NCI-H146 (cell line): ENCODE measurements at regions not wholly inside any gene's neighbourhood (a gene's known extent, or its start where the extent isn't known, plus 50 kb on each side); places are given as distances from the start of the nearest gene placed in this dataset.

Experiments
- DNase-seq: peaks from one replicate; lab custom pipeline; 2025; lab: John Stamatoyannopoulos, UW

DNA sequence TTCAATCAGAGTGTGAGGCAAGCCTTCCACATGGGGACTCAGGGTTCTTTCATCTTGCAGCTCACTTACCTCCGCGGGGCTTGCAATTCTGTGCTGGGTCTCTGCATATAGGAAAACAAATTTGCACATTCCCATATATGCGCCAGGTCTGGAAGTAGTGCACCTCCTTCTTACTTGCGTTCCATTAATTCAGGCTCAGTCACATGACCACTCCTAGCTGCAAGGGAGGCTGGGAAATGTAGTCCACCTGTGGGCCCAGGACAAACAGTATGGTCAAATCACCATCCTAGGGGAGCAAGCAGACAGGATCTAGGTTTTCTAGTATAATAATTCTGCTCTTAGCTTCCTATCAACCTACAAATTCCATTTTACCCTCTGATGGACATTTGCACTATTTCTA is 160.4 kb downstream of the AACS start:
- DNase-seq, result no peak

GRCh38 chr12:125228519-125229260 is 163.5 kb downstream of the AACS start:
- DNase-seq, result no peak

- no peak for DNase-seq
Observed at GRCh38 chr12:125229878-125230530, 164.8 kb downstream of the AACS start.

- DNase-seq, result no peak
Observed at GRCh38 chr12:125233319-125233718, 168.1 kb downstream of the AACS start.

- no peak for DNase-seq
Observed at GRCh38 chr12:125239563-125239962, 174.3 kb downstream of the AACS start.

DNA sequence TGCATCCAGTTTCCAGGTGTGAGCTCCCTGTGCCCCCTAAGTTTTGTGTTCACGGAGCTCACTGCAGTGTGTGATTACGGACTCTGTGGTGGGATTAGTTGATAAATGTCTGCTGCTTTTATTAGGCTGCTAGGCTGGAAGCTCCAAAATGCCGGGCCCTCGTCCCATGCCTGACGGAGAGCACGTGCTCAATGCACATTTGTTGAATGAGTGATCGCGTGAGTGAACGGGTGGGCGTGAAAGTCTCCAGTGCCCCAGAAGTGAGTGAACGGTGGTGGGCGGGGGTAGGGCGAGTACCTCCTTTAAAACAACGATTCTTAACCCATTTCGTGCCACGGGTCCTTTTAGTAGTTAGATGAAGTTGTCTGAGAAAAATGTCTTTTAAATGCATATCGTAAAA is 175.5 kb downstream of the AACS start:
- no peak for DNase-seq

DNA sequence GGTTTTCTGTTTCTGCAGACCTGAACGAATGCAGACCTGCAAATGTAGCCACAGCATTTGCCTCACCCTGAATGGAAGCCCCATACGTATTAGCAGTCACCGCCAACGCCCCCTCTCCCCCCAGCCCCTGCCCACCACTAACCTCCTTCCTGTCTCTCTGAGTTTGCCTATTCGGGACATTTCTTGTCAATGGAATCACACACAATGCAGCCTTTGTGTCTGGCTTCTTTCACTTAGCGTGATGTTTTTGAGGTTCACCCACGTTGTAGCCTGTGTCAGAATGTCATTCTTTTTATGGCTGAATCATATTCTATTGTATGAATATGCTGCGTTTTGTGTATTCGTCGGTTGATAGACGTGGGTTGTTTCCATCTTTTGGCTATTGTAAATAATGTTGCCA is 178.6 kb downstream of the AACS start:
- DNase-seq, result no peak

GRCh38 chr12:125244338-125244737 is 179.1 kb downstream of the AACS start:
- DNase-seq, result no peak

DNA sequence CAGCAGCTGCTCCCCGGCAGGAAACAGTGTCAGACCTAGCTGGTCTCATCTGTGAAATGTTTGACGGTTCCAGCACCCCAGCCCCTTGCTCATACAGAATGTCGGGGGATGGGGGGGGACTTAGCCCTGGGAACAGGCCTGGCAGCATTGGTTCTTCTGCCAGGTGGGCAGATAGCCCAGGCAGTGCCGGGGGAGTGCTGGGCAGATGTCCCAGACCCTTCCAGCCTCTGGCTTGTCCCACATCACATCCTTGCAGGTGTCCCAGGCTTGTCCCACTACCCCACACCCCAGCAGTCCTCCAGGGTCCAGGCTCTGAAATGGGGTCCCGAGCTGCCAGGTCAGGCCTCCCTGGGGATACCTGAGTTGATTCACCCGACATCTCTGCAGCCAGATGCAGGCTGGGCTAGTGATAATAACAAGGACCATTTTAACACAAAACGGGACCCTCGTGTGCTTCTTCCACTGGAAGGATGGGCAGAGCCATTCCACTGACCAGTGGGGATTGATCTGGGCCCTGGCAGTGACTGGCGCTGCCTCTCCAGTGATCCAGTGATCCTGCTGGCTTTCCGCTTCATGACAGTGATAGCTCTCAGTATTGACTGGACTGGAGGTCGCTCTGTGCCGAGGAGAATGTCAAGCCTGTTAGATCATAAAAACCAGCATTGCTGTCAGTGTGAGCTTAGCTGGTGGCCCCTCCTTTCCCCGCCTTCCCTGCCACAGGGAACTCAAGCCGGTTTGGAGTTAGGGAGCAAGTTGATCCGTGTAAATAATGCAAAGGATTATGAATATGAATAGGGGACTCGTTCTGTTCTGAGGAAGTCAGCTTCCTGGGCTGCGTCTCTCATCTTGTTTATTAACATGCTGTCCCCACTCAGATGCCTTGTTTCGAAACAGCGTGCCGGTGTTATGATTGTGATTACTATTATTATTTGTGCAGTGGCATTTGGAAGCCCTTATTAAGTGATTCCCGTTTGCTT is 180.6 kb downstream of the AACS start:
- no peak for DNase-seq

DNA sequence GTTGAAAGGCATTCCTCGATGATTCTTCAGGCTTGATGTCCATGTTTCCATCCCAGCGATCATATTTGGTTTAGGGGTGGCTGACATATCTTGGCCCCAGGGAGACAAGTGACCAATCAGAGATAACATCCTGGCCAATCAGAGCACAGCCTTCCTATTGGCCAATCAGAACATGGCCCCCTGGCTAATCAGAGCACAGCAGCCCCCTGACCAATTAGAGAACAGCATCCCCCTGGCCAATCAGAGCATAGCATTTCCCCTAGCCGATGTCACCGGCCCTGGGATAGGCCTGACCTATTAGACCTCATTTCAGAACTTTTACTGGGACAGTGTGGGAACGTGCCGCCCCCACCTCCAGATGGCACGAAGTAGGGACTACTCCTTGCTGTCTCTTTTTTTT is 182.2 kb downstream of the AACS start:
- DNase-seq, result no peak

- no peak for DNase-seq
Observed at GRCh38 chr12:125249066-125249824, 184.0 kb downstream of the AACS start.

DNA sequence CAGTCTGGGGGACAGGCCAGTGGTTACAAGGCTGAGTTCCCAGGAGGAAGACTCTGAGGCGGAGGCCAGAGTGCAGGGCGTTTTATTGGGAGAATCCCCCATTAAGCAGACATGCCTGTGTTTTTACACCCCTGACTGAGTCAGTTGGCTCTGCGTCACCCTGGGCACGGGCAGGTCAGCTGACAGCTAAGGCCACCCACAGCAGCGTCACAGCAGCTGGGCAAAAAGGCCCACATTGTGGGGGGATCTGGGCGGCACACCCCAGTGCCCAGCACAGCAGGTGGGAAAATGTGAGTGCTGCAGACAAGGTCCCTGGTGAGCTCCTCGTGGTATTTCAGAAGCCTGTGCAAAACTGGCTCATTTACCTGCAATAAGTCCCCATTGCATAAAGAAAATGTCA is 184.7 kb downstream of the AACS start:
- no peak for DNase-seq

- DNase-seq, result no peak
Observed at GRCh38 chr12:125254236-125254635, 189.0 kb downstream of the AACS start.

DNA sequence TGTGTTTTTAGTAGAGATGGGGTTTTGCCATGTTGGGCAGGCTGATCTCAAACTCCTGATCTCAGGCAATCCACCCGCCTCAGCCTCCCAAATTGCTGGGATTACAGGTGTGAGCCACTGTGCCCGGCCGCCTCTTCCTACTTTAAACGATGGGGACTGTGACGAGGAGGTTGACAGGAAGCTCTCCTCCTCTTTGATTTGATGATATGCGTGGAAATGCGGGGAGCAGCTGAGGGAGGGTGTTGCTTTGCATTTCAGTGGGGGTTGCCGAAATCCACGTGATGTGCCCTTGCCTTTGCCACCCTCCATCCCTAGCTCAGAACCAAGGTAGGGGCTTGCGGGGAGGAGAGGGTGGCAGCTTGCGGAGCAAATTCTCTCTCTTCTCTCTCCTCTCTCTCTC is 189.6 kb downstream of the AACS start:
- DNase-seq, result no peak

DNA sequence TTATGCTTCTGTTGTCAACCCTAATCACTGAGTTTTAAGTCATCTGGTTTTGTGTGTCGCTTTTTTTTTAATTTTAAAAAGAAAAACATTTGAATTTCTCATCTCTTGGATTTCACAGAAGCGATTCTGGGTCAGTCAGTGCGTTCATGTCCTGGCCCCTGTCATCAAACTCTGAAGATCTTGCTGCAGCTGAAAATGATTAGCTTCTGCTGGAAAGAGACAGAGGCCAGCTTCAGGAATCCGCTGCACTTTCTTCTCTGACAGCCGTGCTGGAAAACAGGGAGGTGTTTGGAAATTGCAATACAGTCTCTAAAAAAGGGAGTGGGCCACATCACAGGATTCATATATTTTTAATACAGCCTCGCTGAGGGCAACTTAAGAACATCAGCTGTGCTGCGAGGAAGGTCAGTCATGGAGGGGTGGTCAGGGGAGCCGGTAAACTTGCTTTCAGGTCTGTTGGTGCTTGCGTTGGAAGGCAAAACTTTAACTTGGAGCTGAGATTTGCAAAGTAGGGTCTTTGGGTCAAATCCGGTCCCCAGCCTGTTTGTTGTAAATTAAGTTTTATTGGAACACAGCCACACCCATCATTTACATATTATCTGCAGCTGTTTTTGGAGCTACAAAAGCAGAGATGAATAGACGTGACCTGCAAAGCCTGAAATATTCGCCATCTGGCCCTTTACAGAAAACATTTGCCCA is 190.8 kb downstream of the AACS start:
- no peak for DNase-seq

- no peak for DNase-seq
Observed at GRCh38 chr12:125256634-125256936, 191.3 kb downstream of the AACS start.

DNA sequence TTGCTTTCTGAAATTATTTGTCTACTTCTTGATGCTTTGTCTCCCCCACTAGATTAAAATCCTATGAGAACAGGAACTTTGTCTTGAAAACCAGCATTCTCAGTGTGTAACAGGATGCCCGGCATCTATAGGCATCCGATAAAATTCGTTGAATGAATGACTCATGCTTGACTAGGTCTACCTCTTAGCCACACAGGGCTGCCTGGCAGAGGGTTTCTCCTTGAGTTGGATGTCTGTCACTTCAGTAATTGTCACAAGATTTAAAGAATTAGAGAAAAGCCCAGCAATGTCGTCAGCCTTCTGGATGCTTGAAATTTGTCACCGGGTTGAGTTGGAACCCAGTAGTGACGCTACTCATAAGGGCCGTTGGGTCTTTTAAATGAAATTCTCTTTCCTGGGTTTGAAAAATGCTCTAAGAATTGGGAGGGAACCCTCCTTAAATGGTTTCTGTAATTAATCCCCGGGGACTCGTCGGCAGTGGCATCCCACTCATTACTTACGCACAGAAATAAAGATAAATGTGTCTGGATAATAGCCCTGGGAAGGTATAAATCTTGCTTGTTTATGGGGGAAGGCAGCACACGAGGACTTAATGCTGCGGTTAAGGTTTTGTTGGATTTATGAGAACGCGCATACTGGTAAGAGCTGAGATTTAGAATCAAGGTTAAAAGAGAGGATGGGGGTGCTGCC is 194.1 kb downstream of the AACS start:
- DNase-seq, result no peak

- no peak for DNase-seq
Observed at GRCh38 chr12:125262851-125263250, 197.6 kb downstream of the AACS start.

DNA sequence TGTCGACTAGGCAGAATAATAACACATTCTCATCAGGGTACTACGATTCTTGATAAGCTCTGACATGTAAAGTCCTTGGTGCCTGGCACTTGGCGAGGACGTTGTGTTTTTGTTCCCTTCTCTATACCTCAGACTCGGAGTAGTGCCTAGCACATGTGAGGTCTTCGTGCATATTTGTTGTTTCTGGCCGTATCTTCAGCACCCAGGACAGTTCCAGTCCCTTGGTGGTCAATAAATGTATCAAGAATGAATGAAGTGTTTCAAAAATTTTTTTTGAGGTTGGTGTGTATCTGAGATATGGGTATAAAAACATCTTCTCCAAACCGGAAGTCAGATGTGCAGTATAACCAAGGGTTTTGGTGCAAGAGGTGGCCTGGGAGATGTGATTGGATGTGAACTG is 198.2 kb downstream of the AACS start:
- DNase-seq, result no peak

DNA sequence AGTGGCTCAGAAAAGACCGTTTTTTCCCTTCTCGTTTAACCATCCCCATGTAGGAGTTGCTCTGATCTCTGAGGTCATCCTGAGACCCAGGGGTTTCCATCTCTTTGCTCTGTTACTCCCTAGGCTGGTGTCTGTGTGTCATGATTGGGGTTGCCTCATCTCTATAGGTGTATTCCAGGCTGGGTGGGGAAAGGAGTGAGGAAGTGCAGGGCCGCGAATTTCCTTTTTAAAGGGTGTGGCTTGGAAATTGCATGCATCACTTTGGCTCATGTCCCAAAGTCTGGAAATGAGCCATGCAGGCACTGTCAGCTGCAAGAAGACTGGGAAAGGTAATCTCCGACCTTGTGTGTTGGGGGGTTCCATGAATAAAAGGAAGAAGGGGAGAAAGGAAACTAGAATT is 201.9 kb downstream of the AACS start:
- no peak for DNase-seq

DNA sequence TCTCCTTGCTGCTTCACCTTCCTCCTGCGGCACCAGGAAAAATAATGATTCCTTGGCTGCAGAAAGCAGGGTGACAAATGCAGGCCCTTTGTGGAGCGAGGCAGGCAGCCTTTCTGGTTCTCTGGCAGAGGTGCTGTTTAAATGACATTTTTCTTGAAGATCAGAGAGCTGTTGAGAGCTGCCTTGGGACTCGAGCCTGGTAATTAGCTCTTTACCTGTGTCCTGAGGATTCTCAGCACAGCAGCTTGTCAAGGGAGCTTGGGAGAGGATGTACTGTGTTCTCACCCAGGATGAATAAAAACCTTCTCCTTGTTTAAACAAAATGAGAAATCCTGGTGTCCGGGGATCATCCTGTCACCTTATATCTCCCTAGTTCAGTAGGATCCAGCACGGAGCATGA is 204.0 kb downstream of the AACS start:
- no peak for DNase-seq
